ENCODE measurements at regions not wholly inside any gene's neighbourhood (a gene's known extent, or its start where the extent isn't known, plus 50 kb on each side); places are given as distances from the start of the nearest gene placed in this dataset.

GRCh38 chr2:81858998-81859397 lies 1554.4 kb upstream of the LRRTM1 start:
- TF ChIP-seq POLR2A (IDR thresholded peaks at IDR 0.05; ENCODE audit: low read length) (no peak), GATA1 (IDR thresholded peaks at IDR 0.05; ENCODE audit: low read depth, low read length) (no peak)
